ENCODE measurements at regions not wholly inside any gene's neighbourhood (a gene's known extent, or its start where the extent isn't known, plus 50 kb on each side); places are given as distances from the start of the nearest gene placed in this dataset.

GRCh38 chr10:46225597-46225996 is 61.2 kb upstream of the ANTXRL start (continued):
- TF ChIP-seq ATF2 (IDR thresholded peaks at IDR 0.05; ENCODE audit: low read length) = no peak
- no peak for TF ChIP-seq TEAD4 (IDR thresholded peaks at IDR 0.05; ENCODE audit: low read depth, low read length)
- no peak for TF ChIP-seq PHF8 (conservative IDR thresholded peaks at IDR 0.05; ENCODE audit: low read depth, low read length)
